ENCODE measurements at regions not wholly inside any gene's neighbourhood (a gene's known extent, or its start where the extent isn't known, plus 50 kb on each side); places are given as distances from the start of the nearest gene placed in this dataset.

DNA sequence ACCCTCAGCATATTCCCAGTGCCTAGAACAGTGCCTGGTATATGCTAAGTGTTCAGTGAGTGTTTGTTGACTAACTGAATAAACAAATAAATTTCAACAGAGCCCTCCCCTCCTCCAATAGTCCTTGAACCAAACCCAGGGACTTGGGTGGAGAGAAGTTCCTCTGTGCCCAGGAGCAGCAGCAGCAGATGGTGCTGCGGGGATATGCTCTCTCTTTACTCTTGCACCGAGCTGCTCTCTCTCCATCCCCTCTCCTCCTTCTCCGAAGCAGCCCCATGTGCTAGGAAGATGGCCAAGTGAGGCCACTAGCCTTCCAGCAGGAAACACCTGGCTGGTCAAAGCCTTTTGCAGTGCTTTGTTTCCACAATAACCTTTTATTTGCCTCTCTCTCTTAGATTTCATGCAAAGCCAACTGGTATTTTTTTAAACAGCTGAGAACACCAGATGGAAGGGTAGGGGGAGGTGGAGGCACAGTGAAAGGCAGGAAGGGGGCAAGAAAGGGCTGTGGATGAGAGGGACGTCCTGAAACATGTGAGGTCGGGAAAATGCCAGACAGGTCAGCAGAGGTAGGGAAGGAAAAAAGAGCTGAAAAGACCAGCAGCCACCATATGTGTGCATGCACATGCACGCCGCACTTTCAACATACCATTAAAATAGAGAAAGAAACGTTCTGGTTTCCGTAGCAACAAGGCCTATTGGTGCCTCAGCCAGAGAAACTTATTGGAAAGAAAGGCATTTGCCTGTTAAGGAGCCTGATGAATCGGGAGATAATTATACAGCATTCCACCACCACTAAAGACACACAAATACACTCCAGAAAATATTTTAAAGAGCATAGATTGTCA, 78.9 kb downstream of the EMP1 start:
- DNase-seq, result no peak
- Histone ChIP-seq H3K79me2 (ENCODE audit: low read length) (no peaks in the 10 kb centered on the region), H3K9me2 (replicated peaks; ENCODE audit: insufficient read depth, low read length) (no peaks in the 10 kb centered on the region), H3K27me3 (replicated peaks; ENCODE audit: insufficient read depth, low read length) (no peaks in the 10 kb centered on the region), H3K4me2 (ENCODE audit: low read depth, low read length) (no peak overlapping the region), H4K20me1 (ENCODE audit: insufficient read depth, low read length) (no peaks in the 10 kb centered on the region), H3K9me3 (replicated peaks; ENCODE audit: insufficient read depth, low read length) (no peaks in the 10 kb centered on the region), H3K27ac (ENCODE audit: low read length) (no peak overlapping the region), H3F3A (ENCODE audit: insufficient read depth, low read length) (no peaks in the 10 kb centered on the region), H3K4me3 (ENCODE audit: low read length) (no peak overlapping the region), H3K4me1 (ENCODE audit: low read length) (no peaks in the 10 kb centered on the region), H3K9ac (ENCODE audit: low read length) (no peak overlapping the region), H2AFZ (ENCODE audit: low read length) (no peak overlapping the region), H3K36me3 (replicated peaks; ENCODE audit: insufficient read depth, low read length) (no peaks in the 10 kb centered on the region)
- TF ChIP-seq EZH2 (optimal IDR thresholded peaks at IDR 0.05; ENCODE audit: low read depth, low read length) (no peak), EZH2phosphoT487 (IDR thresholded peaks at IDR 0.05; ENCODE audit: low read length) (no peak)
- TF ChIP-seq, protein P1, sequence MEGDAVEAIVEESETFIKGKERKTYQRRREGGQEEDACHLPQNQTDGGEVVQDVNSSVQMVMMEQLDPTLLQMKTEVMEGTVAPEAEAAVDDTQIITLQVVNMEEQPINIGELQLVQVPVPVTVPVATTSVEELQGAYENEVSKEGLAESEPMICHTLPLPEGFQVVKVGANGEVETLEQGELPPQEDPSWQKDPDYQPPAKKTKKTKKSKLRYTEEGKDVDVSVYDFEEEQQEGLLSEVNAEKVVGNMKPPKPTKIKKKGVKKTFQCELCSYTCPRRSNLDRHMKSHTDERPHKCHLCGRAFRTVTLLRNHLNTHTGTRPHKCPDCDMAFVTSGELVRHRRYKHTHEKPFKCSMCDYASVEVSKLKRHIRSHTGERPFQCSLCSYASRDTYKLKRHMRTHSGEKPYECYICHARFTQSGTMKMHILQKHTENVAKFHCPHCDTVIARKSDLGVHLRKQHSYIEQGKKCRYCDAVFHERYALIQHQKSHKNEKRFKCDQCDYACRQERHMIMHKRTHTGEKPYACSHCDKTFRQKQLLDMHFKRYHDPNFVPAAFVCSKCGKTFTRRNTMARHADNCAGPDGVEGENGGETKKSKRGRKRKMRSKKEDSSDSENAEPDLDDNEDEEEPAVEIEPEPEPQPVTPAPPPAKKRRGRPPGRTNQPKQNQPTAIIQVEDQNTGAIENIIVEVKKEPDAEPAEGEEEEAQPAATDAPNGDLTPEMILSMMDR (IDR thresholded peaks at IDR 0.05; ENCODE audit: low read length), result no peak

DNA sequence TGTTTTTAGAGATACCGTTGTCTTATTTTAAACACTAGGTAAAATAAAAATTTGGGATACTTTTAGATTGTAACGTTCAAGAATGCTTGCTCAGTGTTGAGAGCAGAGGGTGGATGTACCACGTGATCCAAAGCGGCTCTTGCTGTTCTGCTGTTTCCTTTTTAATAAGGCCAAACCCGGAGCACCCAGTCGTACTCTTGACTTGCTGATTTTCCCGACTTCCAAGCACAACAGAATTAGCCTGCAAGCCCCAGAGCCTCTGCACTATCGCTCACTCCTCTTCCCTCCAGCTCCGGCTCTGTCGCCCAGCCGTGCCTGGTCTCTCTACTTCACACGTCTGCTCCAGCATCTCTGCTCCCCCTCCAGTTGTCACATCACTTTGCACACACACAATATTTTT, 77.3 kb downstream of the EMP1 start:
- TF ChIP-seq EZH2 (optimal IDR thresholded peaks at IDR 0.05; ENCODE audit: low read depth, low read length) (no peak), EZH2phosphoT487 (IDR thresholded peaks at IDR 0.05; ENCODE audit: low read length) (no peak)
- TF ChIP-seq, protein P1 (IDR thresholded peaks at IDR 0.05; ENCODE audit: low read length), result no peak
- H2AFZ ChIP-seq (ENCODE audit: low read length), result no peak overlapping the region
- H3K27me3 ChIP-seq (replicated peaks; ENCODE audit: insufficient read depth, low read length), result no peaks in the 10 kb centered on the region
- no peak overlapping the region for H3K4me3 ChIP-seq (ENCODE audit: low read length)
- H3K9me3 ChIP-seq (replicated peaks; ENCODE audit: insufficient read depth, low read length), result no peaks in the 10 kb centered on the region
- no peaks in the 10 kb centered on the region for H4K20me1 ChIP-seq (ENCODE audit: insufficient read depth, low read length)
- no peak overlapping the region for H3K4me2 ChIP-seq (ENCODE audit: low read depth, low read length)
- DNase-seq, result no peak
- H3K79me2 ChIP-seq (ENCODE audit: low read length), result no peaks in the 10 kb centered on the region
- no peak overlapping the region for H3K9ac ChIP-seq (ENCODE audit: low read length)
- H3K27ac ChIP-seq (ENCODE audit: low read length), result no peak overlapping the region
- H3K36me3 ChIP-seq (replicated peaks; ENCODE audit: insufficient read depth, low read length), result no peaks in the 10 kb centered on the region
- H3K4me1 ChIP-seq (ENCODE audit: low read length), result no peaks in the 10 kb centered on the region
- H3K9me2 ChIP-seq (replicated peaks; ENCODE audit: insufficient read depth, low read length), result no peaks in the 10 kb centered on the region
- H3F3A ChIP-seq (ENCODE audit: insufficient read depth, low read length), result no peaks in the 10 kb centered on the region

DNA sequence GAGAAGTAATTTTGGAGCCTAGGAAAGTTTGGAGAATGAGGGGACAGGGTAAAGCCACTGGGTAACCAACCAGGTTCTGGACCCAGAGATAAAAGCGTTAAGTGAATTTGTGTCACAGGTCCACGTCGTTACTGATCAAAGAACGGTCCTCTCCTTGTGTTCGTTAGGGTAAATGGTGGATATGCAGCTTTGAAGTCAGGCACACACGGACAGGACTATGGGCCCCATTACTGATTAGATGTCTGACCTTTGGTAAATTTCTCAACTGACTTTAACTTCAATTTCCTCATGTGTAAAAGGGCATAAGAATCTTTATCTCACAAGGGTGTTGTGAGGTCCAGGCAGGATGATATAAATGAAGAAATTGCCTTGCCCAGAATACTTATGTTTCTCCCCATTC, 76.6 kb downstream of the EMP1 start:
- DNase-seq, result no peak
- Histone ChIP-seq H3K9me2 (replicated peaks; ENCODE audit: insufficient read depth, low read length) (no peaks in the 10 kb centered on the region), H3K27ac (ENCODE audit: low read length) (no peak overlapping the region), H3K36me3 (replicated peaks; ENCODE audit: insufficient read depth, low read length) (no peaks in the 10 kb centered on the region), H3K4me1 (ENCODE audit: low read length) (no peaks in the 10 kb centered on the region), H3F3A (ENCODE audit: insufficient read depth, low read length) (no peaks in the 10 kb centered on the region), H2AFZ (ENCODE audit: low read length) (no peak overlapping the region), H3K9ac (ENCODE audit: low read length) (no peak overlapping the region), H4K20me1 (ENCODE audit: insufficient read depth, low read length) (no peaks in the 10 kb centered on the region), H3K4me3 (ENCODE audit: low read length) (no peak overlapping the region), H3K9me3 (replicated peaks; ENCODE audit: insufficient read depth, low read length) (no peaks in the 10 kb centered on the region), H3K4me2 (ENCODE audit: low read depth, low read length) (no peak overlapping the region), H3K79me2 (ENCODE audit: low read length) (no peaks in the 10 kb centered on the region), H3K27me3 (replicated peaks; ENCODE audit: insufficient read depth, low read length) (no peaks in the 10 kb centered on the region)
- no peak for TF ChIP-seq EZH2 (optimal IDR thresholded peaks at IDR 0.05; ENCODE audit: low read depth, low read length)
- TF ChIP-seq, protein P1 (IDR thresholded peaks at IDR 0.05; ENCODE audit: low read length), result no peak
- no peak for TF ChIP-seq EZH2phosphoT487 (IDR thresholded peaks at IDR 0.05; ENCODE audit: low read length)

All from MM.1S (cell line).